ENCODE measurements at regions not wholly inside any gene's neighbourhood (a gene's known extent, or its start where the extent isn't known, plus 50 kb on each side); places are given as distances from the start of the nearest gene placed in this dataset.

- Histone ChIP-seq H3K27ac (no peak overlapping the region), H2AFZ (no peak overlapping the region), H3K4me2 (ENCODE audit: unreplicated experiment) (no peak overlapping the region), H3K4me1 (ENCODE audit: insufficient read depth) (peaks cover 51% of the 10 kb centered on the region), H3K27me3 (replicated peaks; ENCODE audit: insufficient read depth) (no peaks in the 10 kb centered on the region), H3F3A (ENCODE audit: insufficient read depth) (peaks cover 39% of the 10 kb centered on the region), H3K9me3 (ENCODE audit: low read depth) (no peaks in the 10 kb centered on the region), H3K9ac (no peak overlapping the region), H3K9me2 (ENCODE audit: insufficient read depth) (no peaks in the 10 kb centered on the region), H3K79me2 (ENCODE audit: insufficient read depth) (no peaks in the 10 kb centered on the region), H4K20me1 (ENCODE audit: insufficient read depth) (no peaks in the 10 kb centered on the region), H3K36me3 (ENCODE audit: low read depth) (no peaks in the 10 kb centered on the region), H3K4me3 (no peak overlapping the region)
- no peak for DNase-seq
- 95 to 100% methylated on average over 1 of the region's 1 CpG for WGBS, 2 experiments (ENCODE audit: low coverage in 1 of 2, low lambda C conversion rate in 2 of 2, missing lambda C conversion rate in 2 of 2)
- in situ Hi-C loops (cut with MboI): no loop called here
- TF ChIP-seq EZH2 (IDR thresholded peaks at IDR 0.05; ENCODE audit: insufficient read depth, poor library complexity, severe bottlenecking): no peak
- no peak for TF ChIP-seq EZH2phosphoT487 (IDR thresholded peaks at IDR 0.05; ENCODE audit: insufficient read depth, low read depth)
These were observed 183.3 kb upstream of the CDKN3 start for GRCh38 chr14:54213536-54213935.

- DNase-seq: no peak
- H3K9me2 ChIP-seq (ENCODE audit: insufficient read depth): no peaks in the 10 kb centered on the region
- in situ Hi-C loops (cut with MboI): no loop called here
- H3K4me1 ChIP-seq (ENCODE audit: insufficient read depth): peaks cover 29% of the 10 kb centered on the region
- H2AFZ ChIP-seq: no peak overlapping the region
- H3K9ac ChIP-seq: no peak overlapping the region
- TF ChIP-seq EZH2 (IDR thresholded peaks at IDR 0.05; ENCODE audit: insufficient read depth, poor library complexity, severe bottlenecking) (no peak), EZH2phosphoT487 (IDR thresholded peaks at IDR 0.05; ENCODE audit: insufficient read depth, low read depth) (no peak)
- no peaks in the 10 kb centered on the region for H3K27me3 ChIP-seq (replicated peaks; ENCODE audit: insufficient read depth)
- H4K20me1 ChIP-seq (ENCODE audit: insufficient read depth): no peaks in the 10 kb centered on the region
- no peaks in the 10 kb centered on the region for H3K9me3 ChIP-seq (ENCODE audit: low read depth)
- no peaks in the 10 kb centered on the region for H3K79me2 ChIP-seq (ENCODE audit: insufficient read depth)
- H3K27ac ChIP-seq: no peak overlapping the region
- H3K36me3 ChIP-seq (ENCODE audit: low read depth): no peaks in the 10 kb centered on the region
- no peak overlapping the region for H3K4me3 ChIP-seq
- no peak overlapping the region for H3K4me2 ChIP-seq (ENCODE audit: unreplicated experiment)
- H3F3A ChIP-seq (ENCODE audit: insufficient read depth): peaks cover 6% of the 10 kb centered on the region
- WGBS, 2 experiments (ENCODE audit: low coverage in 1 of 2, low lambda C conversion rate in 2 of 2, missing lambda C conversion rate in 2 of 2): 94 to 96% methylated on average over 3 of the region's 3 CpGs
These were observed 180.0 kb upstream of the CDKN3 start for GRCh38 chr14:54216827-54217226.

DNA sequence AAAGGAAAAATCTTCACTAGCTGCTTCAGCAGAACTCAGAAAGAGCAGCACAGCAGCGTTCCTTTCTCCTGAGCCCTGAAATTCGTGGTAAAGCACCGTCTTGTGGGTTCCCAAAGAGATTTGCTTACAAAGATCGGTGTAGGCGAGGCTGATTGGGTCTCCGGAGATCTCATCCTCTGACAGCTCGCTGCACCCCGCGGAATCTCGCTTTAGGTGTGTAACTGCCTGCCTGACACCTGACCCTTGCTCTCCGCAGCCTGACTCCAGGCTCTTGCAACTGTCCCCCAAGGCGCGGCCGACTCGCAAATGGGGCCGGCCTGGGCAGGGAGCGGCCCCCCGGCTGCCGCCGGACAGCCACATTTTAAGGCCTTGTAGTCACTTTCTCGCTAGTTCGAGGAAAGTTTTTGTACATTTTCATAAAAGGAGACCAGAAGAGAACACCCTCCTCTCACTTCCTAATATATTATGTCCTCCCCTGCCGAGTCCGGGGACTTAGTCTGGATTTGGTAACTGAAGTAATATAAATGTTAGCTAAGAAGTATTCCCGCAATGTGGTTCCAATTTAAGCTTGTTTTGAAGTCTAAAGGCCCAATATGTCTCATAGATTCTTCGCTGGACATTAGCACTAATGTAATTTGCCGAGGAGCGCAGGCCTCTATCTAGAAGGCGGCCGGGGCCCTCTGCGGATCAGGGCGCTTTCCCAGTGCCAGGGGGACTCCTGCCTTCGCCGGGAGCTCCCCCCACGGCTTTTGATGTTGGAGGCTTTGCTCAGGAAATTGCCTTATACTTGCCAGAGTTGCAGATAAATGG is 177.3 kb upstream of the CDKN3 start:
- H2AFZ ChIP-seq: peak overlapping the region; percentile 77; the same call in 1 of the 2 replicates
- H3K4me2 ChIP-seq (ENCODE audit: unreplicated experiment): peak overlapping the region; percentile 94

GRCh38 chr14:54220071-54220703 is 176.6 kb upstream of the CDKN3 start:
- WGBS, 2 experiments (ENCODE audit: low coverage in 1 of 2, low lambda C conversion rate in 2 of 2, missing lambda C conversion rate in 2 of 2): 4 to 9% methylated on average over 28 of the region's 28 CpGs
- H3K27ac ChIP-seq: no peak overlapping the region
- H3K36me3 ChIP-seq (ENCODE audit: low read depth): no peaks in the 10 kb centered on the region
- peaks cover 10% of the 10 kb centered on the region; the same call in 1 of the 2 replicates for H3K4me1 ChIP-seq (ENCODE audit: insufficient read depth)
- no peaks in the 10 kb centered on the region for H3K79me2 ChIP-seq (ENCODE audit: insufficient read depth)
- H4K20me1 ChIP-seq (ENCODE audit: insufficient read depth): no peaks in the 10 kb centered on the region
- peak overlapping the region; percentile 69 for H3K4me3 ChIP-seq
- H3K9me3 ChIP-seq (ENCODE audit: low read depth): no peaks in the 10 kb centered on the region
- peak overlapping the region; percentile 77 for H2AFZ ChIP-seq
- no peaks in the 10 kb centered on the region for H3F3A ChIP-seq (ENCODE audit: insufficient read depth)
- in situ Hi-C loops (cut with MboI): no loop called here
- H3K9me2 ChIP-seq (ENCODE audit: insufficient read depth): no peaks in the 10 kb centered on the region
- TF ChIP-seq EZH2phosphoT487 (IDR thresholded peaks at IDR 0.05; ENCODE audit: insufficient read depth, low read depth): no peak
- TF ChIP-seq EZH2 (IDR thresholded peaks at IDR 0.05; ENCODE audit: insufficient read depth, poor library complexity, severe bottlenecking): no peak
- peak overlapping the region; percentile 94 for H3K4me2 ChIP-seq (ENCODE audit: unreplicated experiment)
- no peaks in the 10 kb centered on the region for H3K27me3 ChIP-seq (replicated peaks; ENCODE audit: insufficient read depth)
- peak; percentile 47 for DNase-seq
- peak overlapping the region; percentile 43 for H3K9ac ChIP-seq

More for the DNA sequence above, 177.3 kb upstream of the CDKN3 start:
- H3K27me3 ChIP-seq (replicated peaks; ENCODE audit: insufficient read depth): no peaks in the 10 kb centered on the region
- H3K79me2 ChIP-seq (ENCODE audit: insufficient read depth): no peaks in the 10 kb centered on the region
- H3K4me3 ChIP-seq: peak overlapping the region; percentile 69
- no peak for TF ChIP-seq EZH2phosphoT487 (IDR thresholded peaks at IDR 0.05; ENCODE audit: insufficient read depth, low read depth)
- TF ChIP-seq EZH2 (IDR thresholded peaks at IDR 0.05; ENCODE audit: insufficient read depth, poor library complexity, severe bottlenecking): no peak
- H3K9me2 ChIP-seq (ENCODE audit: insufficient read depth): no peaks in the 10 kb centered on the region
- no peaks in the 10 kb centered on the region for H3F3A ChIP-seq (ENCODE audit: insufficient read depth)
- DNase-seq: peak; percentile 20
- H4K20me1 ChIP-seq (ENCODE audit: insufficient read depth): no peaks in the 10 kb centered on the region
- H3K27ac ChIP-seq: no peak overlapping the region
- H3K36me3 ChIP-seq (ENCODE audit: low read depth): no peaks in the 10 kb centered on the region
- no peaks in the 10 kb centered on the region for H3K9me3 ChIP-seq (ENCODE audit: low read depth)
- peaks cover 10% of the 10 kb centered on the region; the same call in 1 of the 2 replicates for H3K4me1 ChIP-seq (ENCODE audit: insufficient read depth)
- no peak overlapping the region for H3K9ac ChIP-seq
- 70 to 77% methylated on average over 32 to 35 of the region's 35 CpGs for WGBS, 2 experiments (ENCODE audit: low coverage in 1 of 2, low lambda C conversion rate in 2 of 2, missing lambda C conversion rate in 2 of 2)
- in situ Hi-C loops (cut with MboI): no loop called here

Data from GM23248 (cell line).